ENCODE measurements at regions not wholly inside any gene's neighbourhood (a gene's known extent, or its start where the extent isn't known, plus 50 kb on each side); places are given as distances from the start of the nearest gene placed in this dataset.

DNA sequence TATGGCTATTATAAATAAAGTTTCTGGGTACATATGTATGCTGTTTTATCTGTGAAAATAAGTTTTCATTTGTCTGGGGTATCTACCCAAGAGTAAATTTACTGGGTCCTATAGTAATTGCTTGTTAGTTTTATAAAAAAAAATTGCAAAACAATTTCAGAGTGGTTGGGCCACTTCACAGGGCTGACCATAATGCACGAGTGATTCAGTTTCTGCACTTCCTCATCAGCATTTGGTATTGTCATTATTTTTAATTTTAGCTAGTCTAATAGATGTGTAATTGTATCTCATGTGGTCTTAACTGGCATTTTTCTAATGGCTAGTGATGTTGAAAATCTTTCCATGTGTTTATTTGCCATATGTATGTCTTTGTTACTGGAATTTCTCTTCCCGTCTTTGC is 452.4 kb upstream of the AKR1E2 start:
- TF ChIP-seq CTCF (IDR thresholded peaks at IDR 0.05) (no peak), KAT7 (CRISPR knock-in tag; IDR thresholded peaks at IDR 0.05; ENCODE audit: borderline replicate concordance) (no peak), SMAD3 (CRISPR knock-in tag; IDR thresholded peaks at IDR 0.05; ENCODE audit: borderline replicate concordance) (no peak), ELF4 (CRISPR knock-in tag; IDR thresholded peaks at IDR 0.05; ENCODE audit: low read depth) (no peak)
